Suprapubic skin (tissue), 3 donors: ENCODE measurements at regions not wholly inside any gene's neighbourhood (a gene's known extent, or its start where the extent isn't known, plus 50 kb on each side); places are given as distances from the start of the nearest gene placed in this dataset.

Source experiments
- CTCF ChIP-seq, 2 donors: fragments of 200-600 bp in 1 of 2; fragments of 450-650 bp in 1 of 2; sonication (generic) in 1 of 2; IDR thresholded peaks; one replicate each; pipeline ENCODE4 v1.5.1; 2016 to 2019; ENCODE audit warnings: antibody characterized with exemption in 2 of 2, mild to moderate bottlenecking in 1 of 2, moderate library complexity in 1 of 2
- EP300 ChIP-seq: sonication (generic); formaldehyde crosslinking; IDR thresholded peaks from one replicate; pipeline ENCODE4 v1.6.1; 2017; ENCODE audit warnings: antibody characterized with exemption

GRCh38 chr1:201718346-201719202 is 110.4 kb upstream of the IPO9 start:
- TF ChIP-seq CTCF (IDR thresholded peaks at IDR 0.05) (no peak), EP300 (no peak)
